GM18517 (cell line): ENCODE measurements at regions not wholly inside any gene's neighbourhood (a gene's known extent, or its start where the extent isn't known, plus 50 kb on each side); places are given as distances from the start of the nearest gene placed in this dataset.

Experiments used
- ATAC-seq: cut with Tn5 transposase; IDR thresholded peaks from one replicate; pipeline ENCODE4 v1.9.1; 2021; ENCODE audit warnings: mild to moderate bottlenecking, moderate library complexity; ENCODE audit not compliant: unreplicated experiment

- ATAC-seq = no peak
Measured at GRCh38 chr15:36315649-36316048, 263.8 kb upstream of the CDIN1 start.

- ATAC-seq = no peak
Measured at GRCh38 chr15:36323615-36324014, 255.8 kb upstream of the CDIN1 start.

GRCh38 chr15:36325206-36325605 lies 254.2 kb upstream of the CDIN1 start:
- no peak for ATAC-seq

- ATAC-seq = no peak
Measured at GRCh38 chr15:36329592-36329991, 249.8 kb upstream of the CDIN1 start.

- no peak for ATAC-seq
Measured at GRCh38 chr15:36330598-36330997, 248.8 kb upstream of the CDIN1 start.

- ATAC-seq = no peak
Measured at GRCh38 chr15:36331531-36332275, 247.7 kb upstream of the CDIN1 start.

- no peak for ATAC-seq
Measured at GRCh38 chr15:36332301-36332700, 247.1 kb upstream of the CDIN1 start.

- no peak for ATAC-seq
Measured at GRCh38 chr15:36332896-36333295, 246.5 kb upstream of the CDIN1 start.

- no peak for ATAC-seq
Measured at GRCh38 chr15:36334059-36334458, 245.4 kb upstream of the CDIN1 start.

- ATAC-seq = no peak
Measured at GRCh38 chr15:36335224-36335623, 244.2 kb upstream of the CDIN1 start.

- no peak for ATAC-seq
Measured at GRCh38 chr15:36335659-36336058, 243.8 kb upstream of the CDIN1 start.

- ATAC-seq = no peak
Measured at GRCh38 chr15:36344887-36345286, 234.5 kb upstream of the CDIN1 start.

- ATAC-seq = no peak
Measured at GRCh38 chr15:36347272-36347858, 232.1 kb upstream of the CDIN1 start.

- no peak for ATAC-seq
Measured at GRCh38 chr15:36356466-36356865, 223.0 kb upstream of the CDIN1 start.

- ATAC-seq = no peak
Measured at GRCh38 chr15:36356978-36357601, 222.3 kb upstream of the CDIN1 start.

- no peak for ATAC-seq
Measured at GRCh38 chr15:36358094-36358493, 221.3 kb upstream of the CDIN1 start.

GRCh38 chr15:36358523-36358922 lies 220.9 kb upstream of the CDIN1 start:
- ATAC-seq = no peak

- ATAC-seq = no peak
Measured at GRCh38 chr15:36359286-36359685, 220.1 kb upstream of the CDIN1 start.

GRCh38 chr15:36361351-36361870 lies 218.0 kb upstream of the CDIN1 start:
- no peak for ATAC-seq

GRCh38 chr15:36362509-36362915 lies 216.9 kb upstream of the CDIN1 start:
- no peak for ATAC-seq

GRCh38 chr15:36363335-36363734 lies 216.1 kb upstream of the CDIN1 start:
- ATAC-seq = no peak

GRCh38 chr15:36364377-36364776 lies 215.0 kb upstream of the CDIN1 start:
- no peak for ATAC-seq
